ENCODE measurements at regions not wholly inside any gene's neighbourhood (a gene's known extent, or its start where the extent isn't known, plus 50 kb on each side); places are given as distances from the start of the nearest gene placed in this dataset.
A peak's percentile ranks its signal among the peaks of the same experiment; 100 is the strongest.
"Not testable (repeated sequence)": the region's sequence is repeated elsewhere in the genome, so short reads cannot be mapped to it uniquely, and the experiment has no call there.

DNA sequence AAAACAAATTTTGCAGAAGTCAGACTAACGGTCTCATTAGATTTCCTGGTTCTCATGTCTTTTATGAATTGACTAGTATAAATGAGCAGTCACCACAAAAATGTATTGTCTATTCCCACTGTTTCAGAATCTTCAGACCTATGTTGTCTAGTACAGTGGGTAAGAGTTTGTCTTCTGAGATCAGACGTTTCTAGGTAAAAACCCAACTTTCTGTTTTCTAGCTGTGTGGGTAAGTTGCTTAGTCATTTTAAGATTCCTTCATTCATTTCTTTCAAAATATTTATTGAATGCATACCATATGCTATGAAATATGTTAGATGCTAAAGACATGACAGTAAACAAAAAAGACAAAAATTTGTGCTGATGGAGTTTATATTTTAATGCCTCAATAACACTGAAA lies 156.3 kb downstream of the POLR1F start:
- DNase-seq (ENCODE audit: low read depth) = no peak
- no peak overlapping the region for H3K4me3 ChIP-seq (ENCODE audit: low read depth, low read length)

DNA sequence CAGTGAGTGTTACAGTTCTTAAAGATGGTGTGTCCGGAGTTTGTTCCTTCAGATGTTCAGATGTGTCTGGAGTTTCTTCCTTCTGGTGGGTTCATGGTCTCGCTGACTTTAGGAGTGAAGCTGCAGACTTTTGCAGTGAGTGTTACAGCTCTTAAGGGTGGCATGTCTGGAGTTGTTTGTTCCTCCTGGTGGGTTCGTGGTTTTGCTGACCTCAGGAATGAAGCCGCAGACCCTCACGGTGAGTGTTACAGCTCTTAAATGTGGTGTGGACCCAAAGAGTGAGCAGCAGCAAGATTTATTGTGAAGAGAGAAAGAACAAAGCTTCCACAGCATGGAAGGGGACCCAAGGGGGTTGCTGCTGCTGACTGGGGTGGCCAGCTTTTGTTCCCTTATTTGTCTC lies 159.6 kb downstream of the POLR1F start:
- not testable (repeated sequence) for DNase-seq (ENCODE audit: low read depth); H3K4me3 ChIP-seq (ENCODE audit: low read depth, low read length)

DNA sequence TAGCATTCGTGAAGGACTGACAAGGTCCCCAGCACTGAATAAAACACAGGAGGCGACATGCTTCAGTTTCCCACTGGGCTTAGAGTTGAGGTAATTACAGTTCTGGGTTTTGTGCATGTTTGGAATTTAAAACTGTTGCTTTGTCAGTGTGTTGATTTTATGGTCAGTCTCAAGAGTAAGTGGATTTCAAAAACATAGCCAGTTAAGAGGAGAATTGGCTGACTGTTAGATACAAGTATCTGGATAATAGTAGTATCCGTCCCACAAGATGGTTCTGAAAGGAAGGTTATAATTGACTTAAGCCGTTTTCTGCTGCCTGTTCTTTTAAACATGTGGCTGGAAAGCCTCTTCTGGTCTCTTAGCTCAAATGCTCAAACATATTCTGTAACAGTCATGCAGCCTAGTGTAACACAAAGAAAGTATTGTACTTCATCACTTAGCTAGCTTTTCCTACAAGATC lies 170.9 kb downstream of the POLR1F start:
- no peak overlapping the region for H3K4me3 ChIP-seq (ENCODE audit: low read depth, low read length)
- DNase-seq (ENCODE audit: low read depth) = no peak

DNA sequence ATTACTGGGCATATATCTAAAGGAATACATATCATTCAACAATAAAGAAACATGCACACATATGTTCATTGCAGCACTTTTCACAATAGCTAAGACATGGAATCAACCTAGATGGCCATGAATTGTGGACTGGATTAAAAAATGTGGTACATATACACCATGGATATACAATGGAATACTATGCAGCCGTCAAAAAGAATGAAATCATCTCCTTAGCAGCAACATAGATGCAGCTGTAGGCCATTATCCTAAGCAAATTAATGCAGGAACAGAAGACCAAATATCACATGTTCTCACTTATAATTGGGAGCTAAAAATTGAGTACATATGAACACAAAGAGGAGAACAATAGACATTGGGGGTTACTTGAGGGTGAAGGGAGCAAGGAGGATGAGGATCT lies 175.6 kb downstream of the POLR1F start:
- no peak for DNase-seq (ENCODE audit: low read depth)
- no peak overlapping the region for H3K4me3 ChIP-seq (ENCODE audit: low read depth, low read length)

DNA sequence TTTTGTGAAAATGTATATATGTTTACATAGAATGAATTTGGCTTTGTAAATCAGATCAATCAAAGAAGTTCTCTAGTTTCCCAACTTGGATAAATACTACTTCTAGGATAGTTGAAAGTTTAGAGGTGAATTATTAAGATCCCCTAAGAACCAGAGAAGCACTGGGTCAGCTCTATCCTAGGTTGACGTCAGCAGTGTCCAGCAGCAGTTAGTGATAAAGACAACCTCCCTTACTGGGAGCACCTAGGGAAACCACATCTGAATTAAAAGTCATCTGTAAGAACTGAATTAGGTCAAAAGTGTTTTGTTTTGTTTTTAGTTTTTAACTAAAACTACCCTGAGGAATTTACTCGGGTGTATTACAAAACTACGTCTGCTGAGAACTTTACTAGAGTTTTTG lies 178.0 kb downstream of the POLR1F start:
- H3K4me3 ChIP-seq (ENCODE audit: low read depth, low read length) = no peak overlapping the region
- DNase-seq (ENCODE audit: low read depth) = no peak

DNA sequence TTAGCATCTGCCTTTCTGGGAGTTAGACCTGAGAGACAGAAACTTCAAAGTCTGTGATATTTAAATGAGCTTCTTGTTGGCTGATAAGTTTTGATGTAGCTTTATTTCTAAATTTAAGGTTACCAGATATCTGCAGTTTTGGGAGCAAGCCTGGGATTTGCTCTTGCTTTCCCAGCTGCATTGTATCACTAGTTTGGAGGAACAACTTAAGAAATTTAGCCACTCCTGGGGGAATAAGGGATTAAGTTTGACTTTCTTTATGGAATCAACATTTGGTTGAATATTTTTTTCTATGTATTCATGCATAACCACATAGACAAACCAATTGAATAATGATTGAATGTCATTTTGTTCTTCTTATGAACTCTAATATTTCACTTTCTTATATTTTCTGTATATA lies 178.6 kb downstream of the POLR1F start:
- no peak for DNase-seq (ENCODE audit: low read depth)
- no peak overlapping the region for H3K4me3 ChIP-seq (ENCODE audit: low read depth, low read length)

DNA sequence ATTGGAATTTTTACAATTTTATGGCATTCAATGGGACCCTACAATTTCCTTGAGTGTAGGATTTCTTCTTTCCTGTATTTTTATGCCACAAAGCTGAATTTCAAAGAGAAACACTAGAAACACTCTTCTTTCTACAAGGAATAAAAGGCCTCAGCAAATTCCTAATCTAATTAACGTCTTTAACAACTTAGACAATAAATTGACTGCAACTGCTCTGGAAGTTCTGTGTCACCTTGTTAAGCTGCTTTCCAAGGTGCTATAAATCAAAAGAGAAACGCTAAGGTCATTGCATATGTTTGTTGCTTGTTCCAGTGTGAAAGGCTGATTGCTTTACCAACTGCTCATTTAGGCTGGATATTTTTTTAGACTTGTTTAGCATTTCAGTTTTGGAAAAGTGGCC lies 182.2 kb downstream of the POLR1F start:
- no peak for DNase-seq (ENCODE audit: low read depth)

DNA sequence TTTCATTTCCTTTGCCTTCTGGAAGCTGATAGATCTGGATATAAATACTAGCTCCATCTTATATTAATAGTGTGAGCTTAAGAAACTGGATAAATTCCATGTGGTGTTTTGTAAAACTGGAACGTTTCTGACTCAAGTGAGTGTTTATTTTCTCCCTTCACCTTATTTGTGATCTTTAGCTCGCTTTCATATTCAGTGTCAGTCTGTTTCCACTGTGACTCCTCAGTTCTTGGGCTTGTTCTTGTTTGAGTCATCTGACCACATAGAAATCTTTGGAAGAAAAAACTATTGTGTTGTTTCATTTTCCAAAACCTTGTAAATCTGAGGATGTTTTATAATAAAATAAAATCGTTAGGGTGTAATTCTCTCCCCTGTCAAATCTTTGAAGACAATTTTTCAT lies 186.4 kb downstream of the POLR1F start:
- no peak overlapping the region for H3K4me3 ChIP-seq (ENCODE audit: low read depth, low read length)
- peak; percentile 88 for DNase-seq (ENCODE audit: low read depth)

More for the DNA sequence above, 182.2 kb downstream of the POLR1F start:
- H3K4me3 ChIP-seq (ENCODE audit: low read depth, low read length) = no peak overlapping the region

DNA sequence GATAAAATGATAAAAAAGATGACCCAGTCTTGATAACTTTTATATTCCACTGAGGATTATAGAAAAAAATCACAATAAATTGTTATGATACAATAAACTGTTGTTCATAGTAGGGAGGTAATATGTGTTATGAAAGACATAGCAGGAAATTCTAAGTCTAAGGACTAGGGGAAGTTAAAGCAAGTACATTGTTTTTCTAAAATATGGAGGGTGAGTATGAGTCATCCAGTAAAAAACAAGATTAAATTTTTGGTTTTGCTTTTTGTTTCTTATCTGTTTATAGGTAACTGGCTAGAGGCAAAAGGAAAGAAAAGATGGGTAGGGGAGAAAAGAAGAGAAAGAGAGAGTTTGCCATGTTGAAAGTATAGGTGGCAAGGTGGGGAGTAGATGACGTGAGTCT lies 188.4 kb downstream of the POLR1F start:
- no peak overlapping the region for H3K4me3 ChIP-seq (ENCODE audit: low read depth, low read length)
- no peak for DNase-seq (ENCODE audit: low read depth)

DNA sequence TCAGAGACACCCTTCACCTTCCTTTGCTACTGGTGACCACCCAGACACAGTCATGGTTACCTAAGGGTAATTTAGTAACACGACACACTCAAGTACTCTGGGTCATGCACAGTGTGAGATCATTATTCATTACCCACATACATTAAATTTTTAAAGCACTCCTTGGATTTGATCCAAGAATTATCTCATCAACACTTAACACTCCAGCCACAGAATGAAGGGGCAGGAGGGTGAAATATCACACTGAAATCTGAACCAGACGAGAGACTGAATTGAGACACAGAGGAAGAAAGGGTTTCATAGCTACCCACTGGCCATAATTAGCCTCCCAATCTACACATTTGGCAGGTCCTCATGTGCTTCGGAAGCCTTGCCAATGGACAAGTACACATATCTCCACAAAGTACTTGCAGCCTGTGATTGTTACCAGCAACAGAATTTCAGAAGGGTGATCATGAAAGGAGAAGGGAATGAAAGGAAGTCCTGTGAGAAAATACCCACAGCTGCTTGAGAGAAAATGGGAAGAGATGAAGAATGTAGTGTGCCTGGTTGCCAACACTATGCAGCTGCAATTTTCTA lies 189.3 kb downstream of the POLR1F start:
- no peak overlapping the region for H3K4me3 ChIP-seq (ENCODE audit: low read depth, low read length)
- DNase-seq (ENCODE audit: low read depth) = peak; percentile 90

DNA sequence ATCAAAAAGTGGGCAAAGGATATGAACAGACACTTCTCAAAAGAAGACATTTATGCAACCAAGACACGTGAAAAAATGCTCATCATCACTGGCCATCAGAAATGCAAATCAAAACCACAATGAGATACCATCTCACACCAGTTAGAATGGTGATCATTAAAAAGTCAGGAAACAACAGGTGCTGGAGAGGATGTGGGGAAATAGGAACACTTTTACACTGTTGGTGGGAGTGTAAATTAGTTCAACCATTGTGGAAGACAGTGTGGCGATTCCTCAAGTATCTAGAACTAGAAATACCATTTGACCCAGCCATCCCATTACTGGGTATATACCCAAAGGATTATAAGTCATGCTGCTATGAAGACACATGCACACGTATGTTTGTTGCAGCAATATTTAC lies 191.3 kb downstream of the POLR1F start:
- not testable (repeated sequence) for H3K4me3 ChIP-seq (ENCODE audit: low read depth, low read length); DNase-seq (ENCODE audit: low read depth)

DNA sequence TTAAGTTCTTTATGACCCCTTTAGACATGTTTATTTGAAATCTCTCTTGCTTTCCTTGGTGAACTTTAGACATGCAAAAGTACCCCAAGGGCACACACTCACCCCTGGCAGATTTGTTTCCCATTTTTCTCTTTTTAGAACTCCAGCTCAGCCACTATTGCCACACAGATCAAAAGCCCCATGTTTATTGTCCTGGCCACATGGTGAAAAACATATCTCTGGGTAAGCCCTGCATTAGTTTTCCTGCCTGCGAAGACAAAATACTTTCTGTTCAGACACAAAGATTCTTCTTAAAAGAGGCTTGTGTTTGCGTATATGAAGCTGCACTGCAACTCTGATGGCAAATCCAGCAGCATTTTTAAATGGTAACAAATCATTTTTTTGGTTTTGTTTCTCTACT lies 200.0 kb downstream of the POLR1F start:
- DNase-seq (ENCODE audit: low read depth) = no peak
- no peak overlapping the region for H3K4me3 ChIP-seq (ENCODE audit: low read depth, low read length)

DNA sequence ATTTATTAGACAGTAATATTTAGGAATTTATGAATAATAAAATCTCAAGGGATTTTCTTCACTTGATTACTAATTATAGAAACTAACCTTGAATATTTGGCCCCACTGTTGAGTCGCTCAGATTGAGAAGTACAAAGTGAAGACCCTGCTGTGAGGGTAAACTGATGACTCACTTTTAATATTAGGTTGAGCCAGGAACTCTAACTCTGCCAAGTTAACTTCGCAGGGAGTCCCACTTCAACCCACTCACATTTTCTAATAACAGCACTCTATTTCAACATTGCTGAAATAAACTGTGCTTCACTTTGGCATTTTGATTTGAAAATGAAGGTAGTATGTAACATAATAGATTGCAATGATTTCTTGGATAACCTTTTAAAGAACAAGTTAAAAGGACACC lies 200.7 kb downstream of the POLR1F start:
- DNase-seq (ENCODE audit: low read depth) = no peak
- no peak overlapping the region for H3K4me3 ChIP-seq (ENCODE audit: low read depth, low read length)

DNA sequence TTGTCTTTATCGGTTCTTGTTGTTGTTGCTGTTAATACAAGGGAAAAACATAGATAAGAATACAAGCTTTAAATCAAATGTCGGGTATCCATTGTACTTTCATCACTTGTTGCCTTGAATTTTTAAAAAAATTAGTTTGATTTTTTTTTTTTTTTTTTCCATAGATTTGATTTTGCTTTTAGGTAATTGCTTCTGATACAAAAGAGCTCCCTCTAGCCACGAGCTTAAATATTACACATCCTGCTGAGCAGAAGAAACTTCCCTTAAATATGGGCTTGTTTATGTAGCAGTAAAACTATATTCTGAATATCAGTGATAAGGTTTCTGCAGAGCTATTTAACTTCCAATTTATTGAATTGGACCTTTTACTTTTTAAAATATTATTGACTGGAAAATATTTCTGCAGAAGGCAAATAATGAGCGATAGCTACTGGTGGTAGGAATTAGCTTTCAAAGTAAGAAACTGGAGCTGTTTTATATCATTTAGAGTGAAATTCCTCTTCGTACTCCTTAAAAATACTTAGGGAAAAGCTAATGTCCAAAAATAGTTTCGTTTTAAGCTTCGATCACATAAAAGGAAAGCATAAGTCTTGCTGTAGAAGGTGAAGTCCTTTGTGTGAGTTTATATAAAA lies 216.9 kb downstream of the POLR1F start:
- no peak for DNase-seq (ENCODE audit: low read depth)

DNA sequence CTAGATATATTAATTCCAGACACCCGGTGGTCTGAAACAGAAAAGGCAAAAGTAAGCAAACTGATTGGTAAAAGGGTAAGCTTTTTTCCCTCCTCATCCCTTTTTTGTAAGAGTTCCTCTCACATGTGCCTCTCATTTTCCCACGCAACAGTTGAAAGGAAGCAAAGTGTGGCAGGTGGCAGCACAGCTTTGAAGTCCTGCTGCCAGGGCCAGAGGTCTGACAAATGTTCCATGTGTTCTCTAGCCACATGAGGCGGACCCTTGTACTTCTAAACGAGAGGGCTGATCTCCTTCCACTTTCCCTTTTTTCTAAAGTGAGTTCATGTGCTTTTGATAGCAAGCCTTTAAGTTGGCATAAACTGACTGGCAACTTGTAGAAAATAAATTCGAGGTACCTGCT lies 217.5 kb downstream of the POLR1F start:
- H3K4me3 ChIP-seq (ENCODE audit: low read depth, low read length) = no peak overlapping the region
- peak; percentile 9 for DNase-seq (ENCODE audit: low read depth)

More for the DNA sequence above, 216.9 kb downstream of the POLR1F start:
- no peak overlapping the region for H3K4me3 ChIP-seq (ENCODE audit: low read depth, low read length)

DNA sequence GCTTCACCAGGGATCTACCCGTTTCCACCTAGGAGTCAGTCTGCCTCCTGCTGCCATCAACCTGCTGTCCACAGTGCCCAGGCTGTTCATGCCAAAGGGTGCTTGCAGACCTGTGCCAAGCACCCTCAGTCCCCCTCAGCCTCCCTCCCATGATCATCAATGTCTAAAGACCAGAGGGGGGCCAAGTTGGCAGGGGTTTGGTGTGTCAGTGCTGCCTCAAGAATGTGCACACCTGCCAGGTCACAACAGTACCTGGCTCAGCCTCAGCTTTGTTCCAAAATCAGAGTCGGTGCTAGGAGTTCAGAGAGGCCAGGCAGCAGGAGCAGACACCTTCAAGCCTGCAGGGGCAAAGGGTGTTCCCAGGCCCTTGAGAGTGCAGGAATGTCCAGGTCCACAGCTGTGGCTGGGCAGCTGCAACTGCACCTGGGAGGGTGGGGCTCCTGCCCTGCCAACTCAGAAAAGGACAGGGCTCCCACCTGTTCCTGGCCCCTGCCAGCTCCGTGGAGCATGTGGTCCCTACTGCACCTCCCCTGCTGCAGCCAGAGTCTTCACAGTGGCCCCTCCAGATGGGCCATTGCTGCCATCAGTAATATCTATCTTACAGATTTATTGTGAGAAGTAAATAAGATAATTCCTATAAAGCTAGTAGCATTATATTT lies 219.5 kb downstream of the POLR1F start:
- no peak overlapping the region for H3K4me3 ChIP-seq (ENCODE audit: low read depth, low read length)
- no peak for DNase-seq (ENCODE audit: low read depth)

DNA sequence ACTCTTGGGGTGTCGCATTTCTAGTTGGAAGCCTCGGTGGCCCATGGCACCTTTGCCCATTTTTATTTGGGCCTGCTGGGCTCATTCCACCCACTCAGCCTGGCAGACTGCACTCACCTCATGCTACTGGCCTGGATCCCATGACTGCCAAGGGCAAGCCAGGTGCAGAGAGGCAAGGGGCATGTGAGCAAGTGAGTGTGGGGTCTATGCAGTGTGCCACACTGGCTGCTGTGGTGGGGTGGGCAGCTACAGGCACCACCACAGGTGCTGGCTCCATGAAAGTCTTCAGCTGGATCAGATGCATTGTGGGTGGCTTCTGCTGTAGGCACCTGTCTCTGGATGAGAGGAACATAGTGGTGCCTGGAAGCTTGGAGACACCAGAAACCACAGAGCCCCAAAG lies 220.8 kb downstream of the POLR1F start:
- no peak overlapping the region for H3K4me3 ChIP-seq (ENCODE audit: low read depth, low read length)
- no peak for DNase-seq (ENCODE audit: low read depth)

DNA sequence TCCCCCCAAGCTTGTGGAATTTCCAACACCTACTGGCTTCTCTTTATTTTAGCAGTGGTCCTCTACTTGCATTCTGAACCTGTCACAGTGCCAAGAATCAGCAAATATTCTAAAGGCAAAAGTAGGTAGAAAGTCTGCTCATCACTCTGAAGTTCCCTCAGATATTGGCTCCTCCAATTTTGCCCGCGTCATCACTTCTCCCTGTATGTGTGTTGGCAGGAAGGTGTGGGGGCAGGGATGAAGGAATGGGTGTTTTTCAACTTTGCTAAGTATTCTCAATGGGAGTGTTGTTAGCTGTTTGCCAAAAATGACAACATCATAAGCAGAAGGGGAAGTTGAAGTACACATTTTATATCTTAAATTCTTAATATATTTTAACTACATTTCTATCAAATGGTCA lies 226.2 kb downstream of the POLR1F start:
- H3K4me3 ChIP-seq (ENCODE audit: low read depth, low read length) = no peak overlapping the region
- no peak for DNase-seq (ENCODE audit: low read depth)

DNA sequence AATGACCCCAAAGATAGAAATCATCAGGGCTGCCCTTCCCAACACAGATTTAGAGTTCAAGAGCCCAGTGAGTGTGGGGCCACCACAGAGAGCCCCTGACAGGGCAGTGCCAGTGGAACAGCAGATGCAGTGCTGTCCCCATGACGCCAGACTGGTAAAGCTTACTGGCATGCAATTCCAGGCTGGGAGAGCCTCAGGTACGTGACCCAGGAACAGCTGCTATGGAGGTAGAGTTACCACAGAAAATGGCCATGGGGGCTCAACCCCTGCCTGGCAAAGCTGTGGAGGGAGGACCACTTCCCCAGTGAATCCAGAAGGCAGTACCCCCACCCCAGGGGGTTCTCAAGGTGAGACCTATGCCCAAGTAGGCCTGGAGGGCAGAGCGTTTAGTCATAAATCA lies 228.5 kb downstream of the POLR1F start:
- DNase-seq (ENCODE audit: low read depth) = no peak
- no peak overlapping the region for H3K4me3 ChIP-seq (ENCODE audit: low read depth, low read length)

DNA sequence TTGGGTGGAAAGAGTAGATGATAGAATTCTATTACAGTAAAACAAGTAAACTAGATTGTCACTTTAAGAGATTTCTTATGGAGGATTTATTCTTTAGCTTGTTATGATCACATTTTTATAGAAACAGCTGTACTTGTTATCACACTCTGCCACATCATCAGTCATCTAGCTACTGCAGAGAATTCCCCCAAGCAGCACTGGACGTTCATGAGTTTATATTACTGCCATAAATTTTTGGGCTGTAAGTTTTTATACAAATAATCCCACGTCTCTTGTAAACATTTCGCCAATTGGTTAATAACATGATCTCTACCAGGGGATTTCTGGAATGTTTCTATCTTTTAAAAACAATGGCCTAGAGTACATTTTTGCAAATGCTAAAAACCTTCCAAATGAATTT lies 238.8 kb downstream of the POLR1F start:
- DNase-seq (ENCODE audit: low read depth) = peak; percentile 36

DNA sequence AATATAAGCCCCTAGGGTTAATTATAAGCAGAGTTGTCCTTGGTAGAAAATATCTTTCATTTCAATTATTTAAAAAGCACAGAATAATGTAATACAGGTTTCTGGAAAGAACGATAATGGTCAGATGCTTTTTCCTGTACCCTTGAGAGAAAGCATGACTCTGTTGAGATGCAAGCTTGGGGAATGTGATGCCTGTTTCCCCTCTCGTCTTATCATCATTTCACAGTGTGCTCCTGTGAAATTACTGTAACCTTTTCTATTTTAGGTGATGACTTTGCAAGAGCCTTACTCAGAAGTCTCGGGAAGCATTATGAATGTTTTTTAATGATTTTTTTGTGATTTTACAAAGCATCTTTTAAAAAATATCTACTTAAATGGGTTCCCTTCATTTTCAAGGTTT lies 243.0 kb downstream of the POLR1F start:
- DNase-seq (ENCODE audit: low read depth) = no peak
- no peak overlapping the region for H3K4me3 ChIP-seq (ENCODE audit: low read depth, low read length)

More for the DNA sequence above, 238.8 kb downstream of the POLR1F start:
- no peak overlapping the region for H3K4me3 ChIP-seq (ENCODE audit: low read depth, low read length)

Measured in skeletal muscle cell (primary cell).